ENCODE measurements at regions not wholly inside any gene's neighbourhood (a gene's known extent, or its start where the extent isn't known, plus 50 kb on each side); places are given as distances from the start of the nearest gene placed in this dataset.

DNA sequence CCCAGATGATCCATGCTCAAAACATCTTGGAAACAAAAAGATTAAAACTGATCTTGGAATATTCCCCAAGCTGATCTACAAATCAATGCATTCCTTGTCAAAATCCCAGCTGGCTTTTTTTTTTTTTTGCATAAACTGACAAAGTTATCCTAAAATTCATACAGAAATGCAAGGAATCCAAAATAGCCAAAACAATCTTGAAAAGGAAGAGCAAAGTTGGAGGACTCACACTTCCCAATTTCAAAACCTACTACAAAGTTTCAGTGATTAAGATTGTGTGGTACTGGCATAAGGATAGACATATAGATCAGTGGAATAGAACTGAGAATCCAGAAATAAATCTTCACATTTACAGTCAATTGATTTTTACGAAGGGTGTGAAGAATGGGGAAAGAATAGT is 306.8 kb upstream of the MGAT5 start:
- intact Hi-C loops (cut with DNase I), result no loop called here
- Histone ChIP-seq H3K36me3 (no peaks in the 10 kb centered on the region), H3K4me1 (peaks cover 0 to 3% of the 10 kb centered on the region in 2 donors), H3K9me3 (no peaks in the 10 kb centered on the region), H3K27me3 (no peaks in the 10 kb centered on the region), H3K27ac (no peak overlapping the region), H3K4me3 (replicated peaks in 1 of 3) (no peak overlapping the region)
- DNase-seq, result no peak
- TF ChIP-seq, protein P1, sequence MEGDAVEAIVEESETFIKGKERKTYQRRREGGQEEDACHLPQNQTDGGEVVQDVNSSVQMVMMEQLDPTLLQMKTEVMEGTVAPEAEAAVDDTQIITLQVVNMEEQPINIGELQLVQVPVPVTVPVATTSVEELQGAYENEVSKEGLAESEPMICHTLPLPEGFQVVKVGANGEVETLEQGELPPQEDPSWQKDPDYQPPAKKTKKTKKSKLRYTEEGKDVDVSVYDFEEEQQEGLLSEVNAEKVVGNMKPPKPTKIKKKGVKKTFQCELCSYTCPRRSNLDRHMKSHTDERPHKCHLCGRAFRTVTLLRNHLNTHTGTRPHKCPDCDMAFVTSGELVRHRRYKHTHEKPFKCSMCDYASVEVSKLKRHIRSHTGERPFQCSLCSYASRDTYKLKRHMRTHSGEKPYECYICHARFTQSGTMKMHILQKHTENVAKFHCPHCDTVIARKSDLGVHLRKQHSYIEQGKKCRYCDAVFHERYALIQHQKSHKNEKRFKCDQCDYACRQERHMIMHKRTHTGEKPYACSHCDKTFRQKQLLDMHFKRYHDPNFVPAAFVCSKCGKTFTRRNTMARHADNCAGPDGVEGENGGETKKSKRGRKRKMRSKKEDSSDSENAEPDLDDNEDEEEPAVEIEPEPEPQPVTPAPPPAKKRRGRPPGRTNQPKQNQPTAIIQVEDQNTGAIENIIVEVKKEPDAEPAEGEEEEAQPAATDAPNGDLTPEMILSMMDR (IDR thresholded peaks at IDR 0.05), result no peak
- TF ChIP-seq POLR2A (IDR thresholded peaks at IDR 0.05), result no peak
- 89 to 98% methylated on average over 1 of the region's 1 CpG for WGBS, 2 donors

DNA sequence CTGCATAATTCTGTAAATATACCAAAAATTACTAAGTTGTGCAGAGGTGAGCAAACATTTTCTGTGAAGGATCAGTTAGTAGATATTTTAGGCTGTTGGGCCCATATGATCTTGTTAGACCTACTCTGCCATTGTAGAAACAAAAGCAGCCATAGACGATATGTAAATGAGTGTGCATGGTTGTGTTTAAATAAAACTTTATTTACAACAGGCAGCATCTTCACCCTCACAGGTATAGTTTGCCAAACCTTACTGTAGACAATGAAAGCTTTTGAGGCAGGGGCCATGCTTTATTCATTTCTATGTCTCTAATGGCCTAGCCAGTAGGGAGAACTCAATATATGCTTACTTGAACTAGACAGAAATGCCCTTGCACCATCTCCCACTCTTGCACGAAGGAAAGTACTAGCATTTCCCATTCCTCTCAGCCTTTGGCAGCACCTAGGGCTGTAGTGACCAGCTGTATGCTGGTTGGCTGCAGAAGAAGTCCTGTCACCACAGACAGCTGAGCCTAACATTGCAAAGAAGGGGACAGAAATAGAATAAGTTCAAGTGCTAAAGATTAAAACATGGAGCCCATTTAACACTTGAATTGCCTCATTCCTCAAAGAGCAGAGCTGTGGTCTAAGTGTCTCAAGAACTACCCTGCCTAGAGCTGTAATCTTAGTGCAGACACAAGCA is 305.1 kb upstream of the MGAT5 start:
- H3K9me3 ChIP-seq, result no peaks in the 10 kb centered on the region
- no peak overlapping the region for H3K27ac ChIP-seq
- H3K4me1 ChIP-seq, result peaks cover 0 to 9% of the 10 kb centered on the region in 2 donors
- WGBS, 2 donors, result 23 to 81% methylated on average over 2 of the region's 2 CpGs
- H3K27me3 ChIP-seq, result no peaks in the 10 kb centered on the region
- no peak for DNase-seq
- H3K36me3 ChIP-seq, result no peaks in the 10 kb centered on the region
- no peak for TF ChIP-seq POLR2A (IDR thresholded peaks at IDR 0.05)
- TF ChIP-seq, protein P1 (IDR thresholded peaks at IDR 0.05), result no peak
- no peak overlapping the region for H3K4me3 ChIP-seq (replicated peaks in 1 of 3)
- intact Hi-C loops (cut with DNase I), result no loop called here

DNA sequence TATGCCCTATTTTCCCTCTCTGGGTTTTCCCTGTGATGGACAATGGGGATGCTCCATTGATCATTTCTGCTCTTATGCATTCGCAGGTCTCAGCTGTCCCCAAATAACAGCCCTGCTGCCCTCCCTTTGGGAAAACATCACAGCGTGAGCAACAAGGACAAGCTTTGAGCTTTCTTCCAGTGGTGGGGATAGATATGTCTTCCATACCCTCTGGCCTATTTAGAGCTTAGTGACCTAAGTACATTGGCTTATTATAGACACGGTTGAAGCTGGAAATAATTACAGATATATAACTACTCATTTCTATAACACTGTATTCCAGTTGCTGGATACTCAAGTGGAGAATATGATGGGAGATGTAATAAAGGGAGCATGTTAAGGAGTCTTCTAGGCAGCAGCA is 304.3 kb upstream of the MGAT5 start:
- TF ChIP-seq POLR2A (IDR thresholded peaks at IDR 0.05), result no peak
- TF ChIP-seq, protein P1 (IDR thresholded peaks at IDR 0.05), result no peak
- H3K4me3 ChIP-seq (replicated peaks in 1 of 3), result no peak overlapping the region

DNA sequence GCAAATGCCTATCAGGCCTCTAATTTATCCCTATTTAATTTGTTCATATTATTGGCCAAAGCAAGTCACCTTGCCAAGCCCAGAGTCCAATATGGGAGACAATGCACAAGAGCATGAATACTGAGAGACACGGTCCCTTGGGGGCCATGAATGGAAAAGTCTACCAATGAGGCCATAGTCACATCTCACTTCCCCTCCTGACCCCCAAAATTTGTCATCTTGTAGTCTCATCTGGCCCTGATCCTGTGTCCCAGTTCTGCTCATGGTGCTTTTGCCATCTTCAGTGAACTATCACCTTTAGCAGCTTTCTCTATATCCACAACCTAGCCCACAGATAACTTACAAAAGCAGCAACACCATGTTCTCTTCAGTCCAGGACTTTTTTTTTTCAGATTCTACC is 302.7 kb upstream of the MGAT5 start:
- no peak for DNase-seq
- H3K27ac ChIP-seq, result no peak overlapping the region
- H3K36me3 ChIP-seq, result no peaks in the 10 kb centered on the region
- intact Hi-C loops (cut with DNase I), result no loop called here
- H3K4me1 ChIP-seq, result peaks cover 0 to 9% of the 10 kb centered on the region in 2 donors
- H3K27me3 ChIP-seq, result no peaks in the 10 kb centered on the region
- no peaks in the 10 kb centered on the region for H3K9me3 ChIP-seq
- TF ChIP-seq, protein P1 (IDR thresholded peaks at IDR 0.05), result no peak
- no peak for TF ChIP-seq POLR2A (IDR thresholded peaks at IDR 0.05)
- 83 to 93% methylated on average over 1 of the region's 1 CpG for WGBS, 2 donors
- H3K4me3 ChIP-seq (replicated peaks in 1 of 3), result no peak overlapping the region

More for the DNA sequence above, 304.3 kb upstream of the MGAT5 start:
- H3K36me3 ChIP-seq, result no peaks in the 10 kb centered on the region
- H3K27ac ChIP-seq, result no peak overlapping the region
- no peaks in the 10 kb centered on the region for H3K9me3 ChIP-seq
- WGBS, 2 donors, result 89 to 90% methylated on average over 3 of the region's 3 CpGs
- no peaks in the 10 kb centered on the region for H3K27me3 ChIP-seq
- DNase-seq, result no peak
- H3K4me1 ChIP-seq, result peaks cover 0 to 9% of the 10 kb centered on the region in 2 donors
- intact Hi-C loops (cut with DNase I), result no loop called here

DNA sequence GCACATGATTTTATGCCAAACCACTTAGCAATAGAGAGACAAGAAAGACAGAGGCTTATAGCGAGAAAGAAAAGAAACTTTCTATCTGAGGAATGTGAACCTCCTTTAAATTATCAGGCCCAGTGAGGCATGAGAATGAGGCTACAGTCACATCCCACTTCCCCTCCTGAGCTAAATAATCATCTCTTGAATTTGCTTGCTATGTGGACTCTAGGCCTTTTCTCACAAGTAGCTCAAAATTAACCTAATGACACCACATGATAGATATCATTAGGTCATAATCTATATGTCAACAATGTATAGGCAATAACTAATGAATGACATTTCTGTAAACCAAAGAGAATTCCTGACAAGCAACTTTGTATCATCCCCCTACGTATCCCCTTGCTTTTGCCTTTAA is 301.5 kb upstream of the MGAT5 start:
- DNase-seq, result no peak
- intact Hi-C loops (cut with DNase I), result no loop called here

More for the DNA sequence above, 301.5 kb upstream of the MGAT5 start:
- Histone ChIP-seq H3K9me3 (no peaks in the 10 kb centered on the region), H3K4me1 (peaks cover 0 to 9% of the 10 kb centered on the region in 2 donors), H3K4me3 (replicated peaks in 1 of 3) (no peak overlapping the region), H3K27ac (peak overlapping the region in 1 of 3 donors; percentile 44), H3K36me3 (no peaks in the 10 kb centered on the region), H3K27me3 (no peaks in the 10 kb centered on the region)
- TF ChIP-seq POLR2A (IDR thresholded peaks at IDR 0.05), result no peak
- TF ChIP-seq, protein P1 (IDR thresholded peaks at IDR 0.05), result no peak
- 49 to 78% methylated on average over 2 of the region's 2 CpGs for WGBS, 2 donors
